ENCODE measurements at regions not wholly inside any gene's neighbourhood (a gene's known extent, or its start where the extent isn't known, plus 50 kb on each side); places are given as distances from the start of the nearest gene placed in this dataset.

GRCh38 chr15:26395624-26396023, 377.2 kb downstream of the GABRB3 start (continued):
- no peak for TF ChIP-seq HOXB13 (CRISPR knock-in tag; IDR thresholded peaks at IDR 0.05; ENCODE audit: low read depth)
- TF ChIP-seq SMC3 (IDR thresholded peaks at IDR 0.05): no peak
- TF ChIP-seq POLR2AphosphoS2 (conservative IDR thresholded peaks at IDR 0.05; ENCODE audit: low read length): no peak

DNA sequence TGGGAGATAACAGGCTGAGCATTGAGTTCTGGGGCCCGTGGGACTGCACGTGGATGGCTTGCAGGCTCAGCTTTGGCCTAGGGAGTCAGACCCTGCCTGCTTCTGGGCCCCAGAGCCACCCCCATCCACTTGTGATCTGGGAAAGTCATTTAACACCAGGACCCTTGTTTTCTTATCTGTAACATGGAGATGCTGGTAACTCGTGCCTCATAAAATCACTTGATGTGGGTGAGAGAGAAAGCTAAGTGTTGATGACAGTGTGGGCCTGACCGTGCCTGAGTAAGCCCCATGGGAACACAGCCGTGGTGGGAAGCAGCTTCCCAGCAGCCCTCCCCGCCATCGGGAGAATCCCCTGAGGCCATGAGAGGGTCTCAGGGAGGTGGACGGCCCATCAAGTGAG, 378.1 kb downstream of the GABRB3 start:
- no peak for FAIRE-seq
- CTCF ChIA-PET: no interaction called here
- no peak for DNase-seq (ENCODE audit: low read depth in 1 of 2, low spot score in 1 of 2)
- ATAC-seq: no peak
- no peak overlapping the region for H3K4me3 ChIP-seq
- POLR2A ChIA-PET: no interaction called here
- H3K4me1 ChIP-seq: no peaks in the 10 kb centered on the region
- no peak overlapping the region for H3K4me2 ChIP-seq
- 0% methylated on average over 3 of the region's 8 CpGs for WGBS (ENCODE audit: missing lambda C conversion rate)
- TF ChIP-seq MAFK (IDR thresholded peaks at IDR 0.05; ENCODE audit: partially characterized antibody) (no peak), RAD21 (conservative IDR thresholded peaks at IDR 0.05 in 1 of 2, IDR thresholded peaks at IDR 0.05 in 1 of 2) (no peak), EP300 (IDR thresholded peaks at IDR 0.05) (no peak), CHD2 (IDR thresholded peaks at IDR 0.05; ENCODE audit: low read length, partially characterized antibody) (no peak), HDAC2 (IDR thresholded peaks at IDR 0.05) (no peak), CTCF (IDR thresholded peaks at IDR 0.05) (no peak)
- TF ChIP-seq, protein P1, sequence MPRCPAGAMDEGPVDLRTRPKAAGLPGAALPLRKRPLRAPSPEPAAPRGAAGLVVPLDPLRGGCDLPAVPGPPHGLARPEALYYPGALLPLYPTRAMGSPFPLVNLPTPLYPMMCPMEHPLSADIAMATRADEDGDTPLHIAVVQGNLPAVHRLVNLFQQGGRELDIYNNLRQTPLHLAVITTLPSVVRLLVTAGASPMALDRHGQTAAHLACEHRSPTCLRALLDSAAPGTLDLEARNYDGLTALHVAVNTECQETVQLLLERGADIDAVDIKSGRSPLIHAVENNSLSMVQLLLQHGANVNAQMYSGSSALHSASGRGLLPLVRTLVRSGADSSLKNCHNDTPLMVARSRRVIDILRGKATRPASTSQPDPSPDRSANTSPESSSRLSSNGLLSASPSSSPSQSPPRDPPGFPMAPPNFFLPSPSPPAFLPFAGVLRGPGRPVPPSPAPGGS (IDR thresholded peaks at IDR 0.05): no peak
- TF ChIP-seq, protein P2, sequence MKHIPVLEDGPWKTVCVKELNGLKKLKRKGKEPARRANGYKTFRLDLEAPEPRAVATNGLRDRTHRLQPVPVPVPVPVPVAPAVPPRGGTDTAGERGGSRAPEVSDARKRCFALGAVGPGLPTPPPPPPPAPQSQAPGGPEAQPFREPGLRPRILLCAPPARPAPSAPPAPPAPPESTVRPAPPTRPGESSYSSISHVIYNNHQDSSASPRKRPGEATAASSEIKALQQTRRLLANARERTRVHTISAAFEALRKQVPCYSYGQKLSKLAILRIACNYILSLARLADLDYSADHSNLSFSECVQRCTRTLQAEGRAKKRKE (CRISPR knock-in tag; IDR thresholded peaks at IDR 0.05; ENCODE audit: low read depth): no peak
- TF ChIP-seq, protein P3, sequence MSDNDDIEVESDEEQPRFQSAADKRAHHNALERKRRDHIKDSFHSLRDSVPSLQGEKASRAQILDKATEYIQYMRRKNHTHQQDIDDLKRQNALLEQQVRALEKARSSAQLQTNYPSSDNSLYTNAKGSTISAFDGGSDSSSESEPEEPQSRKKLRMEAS (IDR thresholded peaks at IDR 0.05): no peak
- H3K27ac ChIP-seq: no peak overlapping the region
- H3K9me3 ChIP-seq: no peaks in the 10 kb centered on the region

- Histone ChIP-seq H3K4me1 (no peaks in the 10 kb centered on the region), H3K9me3 (no peaks in the 10 kb centered on the region), H3K4me2 (no peak overlapping the region), H3K27ac (no peak overlapping the region), H3K4me3 (no peak overlapping the region)
- CTCF ChIA-PET: no interaction called here
- DNase-seq (ENCODE audit: low read depth in 1 of 2, low spot score in 1 of 2): no peak
- no peak for FAIRE-seq
- 50% methylated on average over 1 of the region's 2 CpGs for WGBS (ENCODE audit: missing lambda C conversion rate)
- POLR2A ChIA-PET: no interaction called here
- ATAC-seq: no peak
- no peak for TF ChIP-seq RNF2 (IDR thresholded peaks at IDR 0.05; ENCODE audit: borderline replicate concordance, low read depth)
- no peak for TF ChIP-seq JUNB (IDR thresholded peaks at IDR 0.05)
- TF ChIP-seq EHMT2 (IDR thresholded peaks at IDR 0.05; ENCODE audit: low read depth): no peak
- TF ChIP-seq HOXB13 (CRISPR knock-in tag; IDR thresholded peaks at IDR 0.05; ENCODE audit: low read depth): no peak
- no peak for TF ChIP-seq POLR2A (IDR thresholded peaks at IDR 0.05; ENCODE audit: low read length)
- TF ChIP-seq, protein P1 (IDR thresholded peaks at IDR 0.05): no peak
- TF ChIP-seq NFE2L2 (conservative IDR thresholded peaks at IDR 0.05; ENCODE audit: low read length): no peak
- no peak for TF ChIP-seq MYC (IDR thresholded peaks at IDR 0.05; ENCODE audit: borderline replicate concordance, low read length)
- no peak for TF ChIP-seq SMC3 (IDR thresholded peaks at IDR 0.05)
- TF ChIP-seq, protein P4, sequence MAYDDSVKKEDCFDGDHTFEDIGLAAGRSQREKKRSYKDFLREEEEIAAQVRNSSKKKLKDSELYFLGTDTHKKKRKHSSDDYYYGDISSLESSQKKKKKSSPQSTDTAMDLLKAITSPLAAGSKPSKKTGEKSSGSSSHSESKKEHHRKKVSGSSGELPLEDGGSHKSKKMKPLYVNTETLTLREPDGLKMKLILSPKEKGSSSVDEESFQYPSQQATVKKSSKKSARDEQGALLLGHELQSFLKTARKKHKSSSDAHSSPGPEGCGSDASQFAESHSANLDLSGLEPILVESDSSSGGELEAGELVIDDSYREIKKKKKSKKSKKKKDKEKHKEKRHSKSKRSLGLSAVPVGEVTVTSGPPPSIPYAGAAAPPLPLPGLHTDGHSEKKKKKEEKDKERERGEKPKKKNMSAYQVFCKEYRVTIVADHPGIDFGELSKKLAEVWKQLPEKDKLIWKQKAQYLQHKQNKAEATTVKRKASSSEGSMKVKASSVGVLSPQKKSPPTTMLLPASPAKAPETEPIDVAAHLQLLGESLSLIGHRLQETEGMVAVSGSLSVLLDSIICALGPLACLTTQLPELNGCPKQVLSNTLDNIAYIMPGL (CRISPR knock-in tag; IDR thresholded peaks at IDR 0.05; ENCODE audit: borderline replicate concordance): no peak
- no peak for TF ChIP-seq HOXA7 (CRISPR knock-in tag; IDR thresholded peaks at IDR 0.05)
- TF ChIP-seq MAZ (IDR thresholded peaks at IDR 0.05; ENCODE audit: borderline replicate concordance, low read depth, low read length): no peak
- no peak for TF ChIP-seq E2F6 (IDR thresholded peaks at IDR 0.05; ENCODE audit: borderline replicate concordance, low read depth)
- TF ChIP-seq EHF (CRISPR knock-in tag; IDR thresholded peaks at IDR 0.05): no peak
- TF ChIP-seq ZNF302 (CRISPR knock-in tag; IDR thresholded peaks at IDR 0.05): no peak
These were observed 379.9 kb downstream of the GABRB3 start for GRCh38 chr15:26392956-26393355.

All from A549 (cell line).